Neural cell (in vitro differentiated cells): ENCODE measurements at regions not wholly inside any gene's neighbourhood (a gene's known extent, or its start where the extent isn't known, plus 50 kb on each side); places are given as distances from the start of the nearest gene placed in this dataset.

Experiments
- CTCF ChIP-seq: fragments of 450-650 bp; IDR thresholded peaks from 2 replicates; pipeline ENCODE4 v1.5.1; 2014; ENCODE audit warnings: antibody characterized with exemption, mild to moderate bottlenecking, moderate library complexity; ENCODE audit not compliant: poor library complexity, severe bottlenecking
- EZH2 ChIP-seq: fragments of 200-600, 300-800 bp; shearing (Covaris generic), sonication (generic); IDR thresholded peaks from 2 replicates; pipeline ENCODE4 v1.6.1; 2014; ENCODE audit warnings: antibody characterized with exemption, low read length, borderline replicate concordance, mild to moderate bottlenecking; ENCODE audit not compliant: insufficient read depth, poor library complexity, severe bottlenecking
- POLR2AphosphoS5 ChIP-seq: IDR thresholded peaks from 2 replicates; pipeline ENCODE4 v1.6.1; 2012
- RAD21 ChIP-seq: fragments of 450-650 bp; conservative IDR thresholded peaks from 2 replicates; pipeline ENCODE4 v1.6.1; 2014; ENCODE audit warnings: antibody characterized with exemption, mild to moderate bottlenecking, moderate library complexity
- REST ChIP-seq: IDR thresholded peaks from 2 replicates; pipeline ENCODE4 v1.6.1; 2012; ENCODE audit warnings: borderline replicate concordance

GRCh38 chr6:85995339-85996033 lies 352.8 kb upstream of the SYNCRIP start:
- TF ChIP-seq POLR2AphosphoS5 (no peak), CTCF (no peak), REST (no peak), RAD21 (no peak), EZH2 (no peak)
